ENCODE measurements at regions not wholly inside any gene's neighbourhood (a gene's known extent, or its start where the extent isn't known, plus 50 kb on each side); places are given as distances from the start of the nearest gene placed in this dataset.

DNA sequence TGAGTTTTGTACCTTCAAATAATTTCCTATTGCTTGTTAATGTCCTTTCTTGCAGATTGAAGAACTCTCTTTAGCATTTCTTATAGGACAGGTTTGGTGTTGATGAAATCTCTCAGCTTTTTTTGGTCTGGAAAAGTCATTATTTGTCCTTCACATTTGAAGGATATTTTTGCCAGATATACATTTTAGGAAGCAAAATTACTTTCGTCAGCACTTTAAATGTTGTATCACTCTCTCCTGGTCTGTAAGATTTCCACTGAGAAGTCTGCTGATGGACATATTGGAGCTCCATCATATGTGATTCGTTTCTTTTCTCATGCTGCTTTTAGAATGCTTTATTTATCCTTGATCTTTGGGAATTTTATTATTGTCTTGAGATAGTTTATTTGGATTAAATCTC, 105.5 kb downstream of the TNFSF13B start:
- Histone ChIP-seq H3K27me3 (ENCODE audit: control insufficient read depth, insufficient read depth, low read length) (no peaks in the 10 kb centered on the region), H3K36me3 (ENCODE audit: control insufficient read depth, insufficient read depth, low read length) (no peaks in the 10 kb centered on the region), H3K4me3 (ENCODE audit: low read depth, low read length) (no peak overlapping the region)
- TF ChIP-seq, protein P1, sequence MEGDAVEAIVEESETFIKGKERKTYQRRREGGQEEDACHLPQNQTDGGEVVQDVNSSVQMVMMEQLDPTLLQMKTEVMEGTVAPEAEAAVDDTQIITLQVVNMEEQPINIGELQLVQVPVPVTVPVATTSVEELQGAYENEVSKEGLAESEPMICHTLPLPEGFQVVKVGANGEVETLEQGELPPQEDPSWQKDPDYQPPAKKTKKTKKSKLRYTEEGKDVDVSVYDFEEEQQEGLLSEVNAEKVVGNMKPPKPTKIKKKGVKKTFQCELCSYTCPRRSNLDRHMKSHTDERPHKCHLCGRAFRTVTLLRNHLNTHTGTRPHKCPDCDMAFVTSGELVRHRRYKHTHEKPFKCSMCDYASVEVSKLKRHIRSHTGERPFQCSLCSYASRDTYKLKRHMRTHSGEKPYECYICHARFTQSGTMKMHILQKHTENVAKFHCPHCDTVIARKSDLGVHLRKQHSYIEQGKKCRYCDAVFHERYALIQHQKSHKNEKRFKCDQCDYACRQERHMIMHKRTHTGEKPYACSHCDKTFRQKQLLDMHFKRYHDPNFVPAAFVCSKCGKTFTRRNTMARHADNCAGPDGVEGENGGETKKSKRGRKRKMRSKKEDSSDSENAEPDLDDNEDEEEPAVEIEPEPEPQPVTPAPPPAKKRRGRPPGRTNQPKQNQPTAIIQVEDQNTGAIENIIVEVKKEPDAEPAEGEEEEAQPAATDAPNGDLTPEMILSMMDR (IDR thresholded peaks at IDR 0.05; ENCODE audit: insufficient read depth, low read length, poor library complexity, severe bottlenecking) = no peak
- DNase-seq (ENCODE audit: low read depth) = no peak

DNA sequence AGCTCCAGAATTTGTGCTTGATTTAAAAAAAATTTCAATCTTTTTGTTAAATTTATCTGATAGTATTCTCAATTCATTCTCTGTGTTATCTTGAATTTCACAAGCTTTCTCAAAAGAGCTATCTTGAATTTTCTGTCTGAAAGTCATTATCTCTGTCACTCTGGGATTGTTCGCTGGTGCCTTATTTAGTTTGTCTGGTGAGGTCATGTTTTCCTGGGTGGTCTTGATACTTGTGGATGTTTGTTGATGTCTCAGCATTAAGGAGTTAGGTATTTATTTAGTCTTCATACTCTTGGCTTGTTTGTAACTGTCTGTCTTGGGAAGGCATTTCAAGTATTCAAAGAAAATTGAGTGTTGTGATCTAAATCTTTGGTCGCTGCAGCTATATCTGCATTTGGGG, 106.3 kb downstream of the TNFSF13B start:
- TF ChIP-seq, protein P1 (IDR thresholded peaks at IDR 0.05; ENCODE audit: insufficient read depth, low read length, poor library complexity, severe bottlenecking) = no peak
- H3K36me3 ChIP-seq (ENCODE audit: control insufficient read depth, insufficient read depth, low read length) = no peaks in the 10 kb centered on the region
- H3K4me3 ChIP-seq (ENCODE audit: low read depth, low read length) = no peak overlapping the region
- H3K27me3 ChIP-seq (ENCODE audit: control insufficient read depth, insufficient read depth, low read length) = no peaks in the 10 kb centered on the region
- no peak for DNase-seq (ENCODE audit: low read depth)

DNA sequence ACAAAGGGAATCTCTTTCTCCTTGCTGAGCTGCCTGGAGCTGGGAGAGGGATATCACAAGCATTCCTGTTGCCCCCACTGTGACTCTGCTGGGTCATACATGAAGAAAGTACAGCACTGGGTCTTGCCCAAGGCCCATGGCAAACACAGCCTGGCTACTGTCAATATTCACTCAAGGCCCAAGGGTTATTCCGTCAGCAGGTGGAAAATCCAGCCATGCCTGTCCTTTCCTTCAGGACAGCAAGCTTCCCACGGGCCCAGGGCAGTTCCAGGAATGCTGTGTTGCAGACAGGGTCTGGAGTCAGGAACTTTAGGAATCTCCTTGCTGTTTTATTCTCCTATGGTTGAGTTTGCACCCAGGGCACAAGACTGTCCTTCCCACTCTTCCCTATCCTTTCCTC, 106.8 kb downstream of the TNFSF13B start:
- Histone ChIP-seq H3K4me3 (ENCODE audit: low read depth, low read length) (no peak overlapping the region), H3K27me3 (ENCODE audit: control insufficient read depth, insufficient read depth, low read length) (no peaks in the 10 kb centered on the region), H3K36me3 (ENCODE audit: control insufficient read depth, insufficient read depth, low read length) (no peaks in the 10 kb centered on the region)
- TF ChIP-seq, protein P1 (IDR thresholded peaks at IDR 0.05; ENCODE audit: insufficient read depth, low read length, poor library complexity, severe bottlenecking) = no peak
- no peak for DNase-seq (ENCODE audit: low read depth)

DNA sequence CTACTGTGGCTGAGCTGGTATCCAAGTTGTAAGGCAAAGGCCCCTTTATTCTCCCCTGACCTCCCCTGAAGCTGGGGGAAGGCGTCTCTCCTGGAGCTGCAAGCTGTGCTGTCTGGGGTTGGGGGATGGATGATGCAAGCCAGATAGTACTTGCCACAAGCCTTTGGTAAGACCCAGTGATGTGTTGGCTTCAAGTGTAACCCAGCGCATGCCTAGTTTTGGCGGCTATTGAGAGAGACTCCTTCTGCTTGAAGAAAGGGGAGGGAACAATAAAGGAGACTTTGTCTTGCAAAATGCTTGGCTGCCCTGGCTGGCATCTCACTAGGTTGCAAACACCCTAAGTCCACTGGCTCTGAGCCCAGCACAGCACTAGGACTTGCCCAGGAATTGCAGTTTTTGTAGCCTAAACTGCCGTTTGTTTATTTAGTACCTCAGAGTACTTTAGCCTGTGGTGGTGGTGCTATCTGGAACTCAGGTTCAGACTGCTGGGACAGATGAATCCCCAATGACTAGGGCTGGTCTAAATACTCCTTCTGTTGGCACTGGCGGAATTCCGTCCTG, 108.2 kb downstream of the TNFSF13B start:
- H3K4me3 ChIP-seq (ENCODE audit: low read depth, low read length) = no peak overlapping the region
- no peaks in the 10 kb centered on the region for H3K27me3 ChIP-seq (ENCODE audit: control insufficient read depth, insufficient read depth, low read length)
- TF ChIP-seq, protein P1 (IDR thresholded peaks at IDR 0.05; ENCODE audit: insufficient read depth, low read length, poor library complexity, severe bottlenecking) = no peak
- no peaks in the 10 kb centered on the region for H3K36me3 ChIP-seq (ENCODE audit: control insufficient read depth, insufficient read depth, low read length)
- DNase-seq (ENCODE audit: low read depth) = no peak

DNA sequence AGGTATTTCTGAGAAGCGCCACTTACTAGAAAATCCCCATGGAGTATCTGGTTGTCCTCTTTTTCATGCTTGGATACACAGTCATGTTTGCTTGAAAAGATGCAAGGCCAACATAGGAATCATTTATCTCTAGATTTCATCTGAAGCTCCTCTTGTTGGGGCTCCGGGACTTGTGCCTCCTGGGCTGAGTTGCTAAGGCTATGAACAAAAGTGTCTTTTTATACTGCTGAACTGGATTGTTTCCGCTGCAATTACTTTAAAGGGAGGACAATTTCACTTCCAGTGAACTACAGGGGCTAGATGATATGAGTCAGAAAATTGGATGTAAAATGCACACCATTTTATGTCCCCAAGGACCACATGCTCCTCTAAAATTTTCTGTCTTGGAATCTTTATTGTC, 114.1 kb downstream of the TNFSF13B start:
- Histone ChIP-seq H3K36me3 (ENCODE audit: control insufficient read depth, insufficient read depth, low read length) (no peaks in the 10 kb centered on the region), H3K4me3 (ENCODE audit: low read depth, low read length) (no peak overlapping the region), H3K27me3 (ENCODE audit: control insufficient read depth, insufficient read depth, low read length) (no peaks in the 10 kb centered on the region)
- DNase-seq (ENCODE audit: low read depth) = no peak
- TF ChIP-seq, protein P1 (IDR thresholded peaks at IDR 0.05; ENCODE audit: insufficient read depth, low read length, poor library complexity, severe bottlenecking) = no peak

DNA sequence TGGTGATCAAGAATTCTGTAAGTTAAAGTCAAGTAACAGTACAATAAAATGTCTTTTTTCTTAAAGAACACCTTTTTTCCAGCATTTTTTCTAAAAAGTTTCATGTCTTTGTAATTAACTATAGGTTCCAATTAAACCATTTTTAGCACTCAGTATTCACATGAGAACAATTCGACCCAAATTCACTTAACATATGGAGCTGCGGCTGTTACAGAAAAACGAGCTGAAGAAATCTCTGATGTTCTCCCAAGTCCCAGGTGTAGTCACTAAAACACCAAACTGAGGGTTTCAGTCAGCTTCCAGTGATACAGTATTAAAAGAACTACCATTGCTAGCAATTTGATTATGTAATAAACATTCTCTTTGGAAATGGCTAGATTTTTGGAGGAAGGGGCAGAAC, 117.6 kb downstream of the TNFSF13B start:
- no peak for DNase-seq (ENCODE audit: low read depth)
- Histone ChIP-seq H3K36me3 (ENCODE audit: control insufficient read depth, insufficient read depth, low read length) (no peaks in the 10 kb centered on the region), H3K27me3 (ENCODE audit: control insufficient read depth, insufficient read depth, low read length) (no peaks in the 10 kb centered on the region), H3K4me3 (ENCODE audit: low read depth, low read length) (no peak overlapping the region)
- TF ChIP-seq, protein P1 (IDR thresholded peaks at IDR 0.05; ENCODE audit: insufficient read depth, low read length, poor library complexity, severe bottlenecking) = no peak
